Nephron progenitor cell (in vitro differentiated cells): ENCODE measurements at regions not wholly inside any gene's neighbourhood (a gene's known extent, or its start where the extent isn't known, plus 50 kb on each side); places are given as distances from the start of the nearest gene placed in this dataset.

Experiments used
- DNase-seq: peaks from one replicate; pipeline ENCODE4 v3.0.0; 2021
- H3K27ac Mint-ChIP-seq: 2 replicates; pipeline ENCODE4 v1.8.0; 2021; ENCODE audit warnings: mild to moderate bottlenecking, moderate library complexity, mixed read lengths
- H3K27me3 Mint-ChIP-seq: 2 replicates; pipeline ENCODE4 v1.8.0; 2021; ENCODE audit warnings: mild to moderate bottlenecking, low read depth, mixed read lengths; ENCODE audit not compliant: poor library complexity
- H3K36me3 Mint-ChIP-seq: 2 replicates; pipeline ENCODE4 v1.8.0; 2021; ENCODE audit warnings: low read depth, mixed read lengths
- H3K4me1 Mint-ChIP-seq: 2 replicates; pipeline ENCODE4 v1.8.0; 2021; ENCODE audit warnings: mixed read lengths
- H3K4me3 Mint-ChIP-seq: 2 replicates; pipeline ENCODE4 v1.8.0; 2021; ENCODE audit warnings: mild to moderate bottlenecking, moderate library complexity, mixed read lengths
- H3K9me3 Mint-ChIP-seq: 2 replicates; pipeline ENCODE4 v1.8.0; 2021; ENCODE audit warnings: mild to moderate bottlenecking, moderate library complexity, mixed read lengths
- TF ChIP-seq, protein P1 (sequence below): fragments of 200-600 bp; sonication (generic); IDR thresholded peaks from 2 replicates; pipeline ENCODE4 v1.5.0; 2021; ENCODE audit warnings: antibody characterized with exemption

DNA sequence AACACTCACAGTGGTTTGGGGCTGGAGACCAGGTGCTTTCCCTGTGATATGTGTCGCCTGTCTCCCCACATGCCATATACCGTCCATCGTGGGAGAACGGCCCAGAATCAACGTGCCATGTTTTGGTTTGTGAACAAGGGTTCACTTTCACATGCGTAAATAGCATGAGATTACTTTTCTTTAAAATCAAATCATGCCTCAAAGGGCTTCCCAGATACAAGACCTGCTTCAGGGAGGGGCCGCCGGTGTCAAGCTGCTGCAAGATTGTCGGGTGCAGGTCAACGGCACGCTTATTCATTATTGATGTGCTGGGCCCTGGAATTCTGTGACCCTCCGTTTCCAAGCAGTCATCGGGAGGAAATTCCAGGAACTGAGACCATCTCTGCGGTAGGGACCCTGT lies 145.2 kb upstream of the RTL1 start:
- Mint-ChIP-seq H3K36me3 (no peaks in the 10 kb centered on the region), H3K27me3 (peaks cover 25% of the 10 kb centered on the region), H3K27ac (no peak overlapping the region), H3K9me3 (peaks cover 4% of the 10 kb centered on the region), H3K4me3 (no peak overlapping the region), H3K4me1 (no peaks in the 10 kb centered on the region)
- TF ChIP-seq, protein P1, sequence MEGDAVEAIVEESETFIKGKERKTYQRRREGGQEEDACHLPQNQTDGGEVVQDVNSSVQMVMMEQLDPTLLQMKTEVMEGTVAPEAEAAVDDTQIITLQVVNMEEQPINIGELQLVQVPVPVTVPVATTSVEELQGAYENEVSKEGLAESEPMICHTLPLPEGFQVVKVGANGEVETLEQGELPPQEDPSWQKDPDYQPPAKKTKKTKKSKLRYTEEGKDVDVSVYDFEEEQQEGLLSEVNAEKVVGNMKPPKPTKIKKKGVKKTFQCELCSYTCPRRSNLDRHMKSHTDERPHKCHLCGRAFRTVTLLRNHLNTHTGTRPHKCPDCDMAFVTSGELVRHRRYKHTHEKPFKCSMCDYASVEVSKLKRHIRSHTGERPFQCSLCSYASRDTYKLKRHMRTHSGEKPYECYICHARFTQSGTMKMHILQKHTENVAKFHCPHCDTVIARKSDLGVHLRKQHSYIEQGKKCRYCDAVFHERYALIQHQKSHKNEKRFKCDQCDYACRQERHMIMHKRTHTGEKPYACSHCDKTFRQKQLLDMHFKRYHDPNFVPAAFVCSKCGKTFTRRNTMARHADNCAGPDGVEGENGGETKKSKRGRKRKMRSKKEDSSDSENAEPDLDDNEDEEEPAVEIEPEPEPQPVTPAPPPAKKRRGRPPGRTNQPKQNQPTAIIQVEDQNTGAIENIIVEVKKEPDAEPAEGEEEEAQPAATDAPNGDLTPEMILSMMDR: no peak
- DNase-seq: no peak

DNA sequence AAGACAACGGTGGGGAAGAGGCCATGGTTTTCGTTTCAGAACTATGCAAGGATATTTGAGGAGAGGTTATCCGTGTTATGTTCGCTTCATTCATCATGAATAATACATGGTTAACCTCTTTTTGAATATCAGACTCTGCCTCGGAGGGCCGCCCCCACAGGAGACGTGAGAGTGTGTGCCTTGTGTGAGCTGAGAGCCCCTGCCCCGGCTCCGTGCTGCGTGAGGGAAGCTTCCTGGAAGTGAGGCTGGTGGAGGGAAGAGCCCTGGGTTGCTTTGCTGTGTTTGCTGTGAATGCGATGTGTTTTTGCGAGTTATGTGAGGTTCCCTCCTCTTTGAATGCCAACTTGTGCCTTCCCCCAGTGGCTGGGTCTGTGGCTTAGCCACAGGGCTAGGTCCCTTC lies 146.0 kb upstream of the RTL1 start:
- Mint-ChIP-seq H3K9me3 (peaks cover 4% of the 10 kb centered on the region), H3K27ac (no peak overlapping the region), H3K4me3 (no peak overlapping the region), H3K4me1 (no peaks in the 10 kb centered on the region), H3K36me3 (no peaks in the 10 kb centered on the region), H3K27me3 (peaks cover 26% of the 10 kb centered on the region)
- TF ChIP-seq, protein P1: no peak
- no peak for DNase-seq

DNA sequence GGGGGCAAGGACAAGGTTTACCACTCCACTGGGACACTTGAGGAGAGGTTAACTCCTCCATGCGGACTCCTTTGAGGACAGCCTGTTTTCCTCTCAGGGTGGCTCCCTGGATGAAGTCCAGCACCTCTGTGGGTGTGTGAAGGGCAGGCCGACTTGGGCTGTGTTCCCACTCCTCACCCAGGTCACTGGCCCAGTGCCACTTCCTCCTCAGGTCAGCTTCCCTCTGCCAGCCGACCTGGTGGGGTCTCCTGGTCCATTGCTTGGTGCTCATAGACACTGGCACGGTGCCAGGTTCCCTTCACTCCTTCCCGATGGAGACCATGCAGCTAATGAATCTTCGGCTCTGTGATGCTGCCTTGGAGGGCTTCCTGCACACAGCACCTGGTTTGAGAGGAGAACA lies 146.4 kb upstream of the RTL1 start:
- Mint-ChIP-seq H3K27me3 (peaks cover 30% of the 10 kb centered on the region), H3K9me3 (peaks cover 6% of the 10 kb centered on the region), H3K27ac (no peak overlapping the region)

DNA sequence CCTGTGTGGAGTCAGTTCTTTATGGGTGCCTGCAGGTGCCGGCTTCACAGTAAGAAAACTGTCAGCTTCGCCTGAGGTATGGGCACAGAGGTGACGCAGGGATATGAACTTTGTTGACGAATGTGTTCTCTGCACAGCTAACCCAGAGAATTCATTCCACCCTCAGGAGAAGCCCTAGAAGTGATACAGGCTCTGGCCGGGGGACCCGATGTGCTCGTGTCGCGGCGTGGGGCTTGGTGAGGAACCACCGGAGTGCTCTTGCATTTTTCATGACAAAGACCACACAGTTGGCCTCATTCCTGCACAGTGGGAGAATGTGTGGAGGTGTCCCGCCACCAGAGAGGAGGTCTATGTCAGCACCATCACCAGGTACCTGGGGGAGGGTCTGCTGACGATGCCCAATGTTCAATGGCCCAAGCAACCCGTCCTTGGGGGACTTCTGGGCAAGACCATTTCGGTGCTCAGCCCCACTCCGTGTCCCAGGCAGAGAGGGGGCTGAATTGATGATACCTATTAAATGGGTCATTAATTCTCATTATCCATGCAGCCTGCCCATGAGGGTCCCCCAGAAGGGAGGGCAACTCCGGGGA lies 147.5 kb upstream of the RTL1 start:
- H3K27ac Mint-ChIP-seq: no peak overlapping the region
- TF ChIP-seq, protein P1: no peak
- H3K4me3 Mint-ChIP-seq: no peak overlapping the region
- peaks cover 12% of the 10 kb centered on the region for H3K9me3 Mint-ChIP-seq
- H3K36me3 Mint-ChIP-seq: no peaks in the 10 kb centered on the region
- H3K4me1 Mint-ChIP-seq: no peaks in the 10 kb centered on the region
- peaks cover 30% of the 10 kb centered on the region for H3K27me3 Mint-ChIP-seq
- DNase-seq: no peak

More for the DNA sequence above, 146.4 kb upstream of the RTL1 start:
- TF ChIP-seq, protein P1: no peak
- Mint-ChIP-seq H3K4me1 (no peaks in the 10 kb centered on the region), H3K4me3 (no peak overlapping the region), H3K36me3 (no peaks in the 10 kb centered on the region)
- DNase-seq: no peak

DNA sequence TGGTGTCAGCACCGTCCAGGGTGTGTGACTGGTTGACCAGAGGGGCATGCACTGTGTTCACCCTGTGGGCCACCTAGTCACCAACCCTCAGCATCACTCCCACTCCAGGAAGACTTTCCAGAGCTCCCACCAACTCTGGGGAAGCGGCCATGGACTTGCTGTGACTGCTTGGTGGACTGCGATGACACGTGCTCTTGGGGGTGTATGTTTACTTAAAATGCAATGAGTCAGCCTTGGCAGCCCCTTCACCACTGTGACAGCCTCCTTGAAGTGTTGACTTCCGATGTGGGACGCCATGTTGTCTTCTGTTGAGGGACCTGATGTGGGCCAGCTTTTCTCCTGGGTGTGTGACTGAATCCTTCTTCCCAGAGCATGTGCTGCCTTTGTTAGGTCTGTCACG lies 151.1 kb upstream of the RTL1 start:
- TF ChIP-seq, protein P1: no peak
- peaks cover 28% of the 10 kb centered on the region for H3K27me3 Mint-ChIP-seq
- no peak for DNase-seq
- H3K4me3 Mint-ChIP-seq: no peak overlapping the region
- peaks cover 37% of the 10 kb centered on the region for H3K9me3 Mint-ChIP-seq
- H3K27ac Mint-ChIP-seq: no peak overlapping the region
- H3K4me1 Mint-ChIP-seq: no peaks in the 10 kb centered on the region
- no peaks in the 10 kb centered on the region for H3K36me3 Mint-ChIP-seq

DNA sequence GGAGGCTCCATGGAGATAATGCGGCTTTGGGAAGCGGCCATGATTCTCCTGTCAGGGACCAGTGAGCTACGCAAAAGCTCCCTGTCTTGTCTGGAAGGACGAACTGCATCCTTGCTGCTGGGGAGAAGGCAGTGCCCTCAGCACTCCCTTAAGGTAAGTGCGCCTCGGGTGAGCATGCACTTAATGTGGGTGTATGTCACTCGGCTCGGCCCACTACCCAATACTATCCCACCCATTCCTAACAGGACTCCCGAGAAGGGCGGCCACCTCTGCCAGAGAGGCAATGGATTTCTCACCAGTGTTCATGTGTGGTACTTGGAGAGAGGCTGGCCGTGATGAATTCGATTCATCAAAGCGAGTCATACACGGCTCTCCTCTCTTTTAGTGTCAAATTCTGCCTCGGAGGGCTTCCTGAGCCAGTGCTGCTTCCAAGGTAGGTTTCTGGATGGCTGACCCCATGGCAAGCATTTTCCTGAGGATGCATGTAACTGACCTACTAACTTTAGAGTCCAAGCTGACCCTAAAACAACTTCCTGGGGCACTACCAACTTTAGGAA lies 151.7 kb upstream of the RTL1 start:
- H3K4me3 Mint-ChIP-seq: no peak overlapping the region
- no peak overlapping the region for H3K27ac Mint-ChIP-seq
- DNase-seq: no peak
- H3K27me3 Mint-ChIP-seq: peaks cover 31% of the 10 kb centered on the region
- TF ChIP-seq, protein P1: no peak
- H3K36me3 Mint-ChIP-seq: no peaks in the 10 kb centered on the region
- peaks cover 36% of the 10 kb centered on the region for H3K9me3 Mint-ChIP-seq
- no peaks in the 10 kb centered on the region for H3K4me1 Mint-ChIP-seq
